NOMO-1 treated with DMSO at 0.1 percent for 48 hours (cell line): ENCODE measurements at regions not wholly inside any gene's neighbourhood (a gene's known extent, or its start where the extent isn't known, plus 50 kb on each side); places are given as distances from the start of the nearest gene placed in this dataset.
"Not testable (repeated sequence)": the region's sequence is repeated elsewhere in the genome, so short reads cannot be mapped to it uniquely, and the experiment has no call there.

ENCODE experiments used
- DNase-seq: peaks from one replicate; lab custom pipeline; 2025; ENCODE audit not compliant: unreplicated experiment; lab: John Stamatoyannopoulos, UW

GRCh38 chr3:130800829-130801228 lies 54.2 kb upstream of the PIK3R4 start:
- no peak for DNase-seq

- DNase-seq = no peak
Observed at GRCh38 chr3:130801473-130801872, 54.8 kb upstream of the PIK3R4 start.

GRCh38 chr3:130811557-130811956 lies 64.9 kb upstream of the PIK3R4 start:
- DNase-seq = no peak

GRCh38 chr3:130814691-130815472 lies 68.3 kb upstream of the PIK3R4 start:
- DNase-seq = no peak

- DNase-seq = no peak
Observed at GRCh38 chr3:130816561-130817445, 70.2 kb upstream of the PIK3R4 start.

GRCh38 chr3:130818066-130818465 lies 71.4 kb upstream of the PIK3R4 start:
- DNase-seq = not testable (repeated sequence)

- DNase-seq = peak; percentile 90
Observed at GRCh38 chr3:130820976-130821375, 72.9 kb upstream of the ATP2C1 start.

GRCh38 chr3:130821806-130822205 lies 72.1 kb upstream of the ATP2C1 start:
- DNase-seq = no peak

- DNase-seq = no peak
Observed at GRCh38 chr3:130823241-130823884, 70.5 kb upstream of the ATP2C1 start.

- DNase-seq = no peak
Observed at GRCh38 chr3:130823996-130824395, 69.9 kb upstream of the ATP2C1 start.

GRCh38 chr3:130825762-130826299 lies 68.1 kb upstream of the ATP2C1 start:
- no peak for DNase-seq

- no peak for DNase-seq
Observed at GRCh38 chr3:130826516-130827182, 67.2 kb upstream of the ATP2C1 start.

- DNase-seq = no peak
Observed at GRCh38 chr3:130827486-130827885, 66.4 kb upstream of the ATP2C1 start.

GRCh38 chr3:130828948-130829947 lies 64.6 kb upstream of the ATP2C1 start:
- no peak for DNase-seq

- DNase-seq = no peak
Observed at GRCh38 chr3:130831719-130832400, 62.0 kb upstream of the ATP2C1 start.

GRCh38 chr3:130832401-130832746 lies 61.5 kb upstream of the ATP2C1 start:
- DNase-seq = not testable (repeated sequence)

- no peak for DNase-seq
Observed at GRCh38 chr3:130834476-130834875, 59.4 kb upstream of the ATP2C1 start.

GRCh38 chr3:130835483-130835882 lies 58.4 kb upstream of the ATP2C1 start:
- DNase-seq = no peak
